ENCODE measurements at regions not wholly inside any gene's neighbourhood (a gene's known extent, or its start where the extent isn't known, plus 50 kb on each side); places are given as distances from the start of the nearest gene placed in this dataset.
A peak's percentile ranks its signal among the peaks of the same experiment; 100 is the strongest.

GRCh38 chr1:84759756-84760155 is 69.5 kb upstream of the SSX2IP start:
- no peaks in the 10 kb centered on the region for H3K9me3 ChIP-seq
- intact Hi-C loops (cut with DNase I), result loop anchor here (5.0 to 10.0 kb wide), 4 partner anchors 92 to 635 kb away; no protein-coding TSS in a partner anchor
- DNase-seq, result no peak
- H3K4me1 ChIP-seq, result no peaks in the 10 kb centered on the region
- no peaks in the 10 kb centered on the region for H3K36me3 ChIP-seq (ENCODE audit: insufficient read depth in 1 of 2, low read depth in 1 of 2)
- no peak for TF ChIP-seq CTCF (IDR thresholded peaks at IDR 0.05)
- 55 to 71% (median 58%) methylated on average over 10 of the region's 10 CpGs for WGBS, 3 donors
- no peak overlapping the region for H3K27ac ChIP-seq
- no peak overlapping the region for H3K4me3 ChIP-seq
- no peaks in the 10 kb centered on the region for H3K27me3 ChIP-seq (ENCODE audit: insufficient read depth in 3 of 3, low read length in 2 of 3)
- no peak for ATAC-seq

GRCh38 chr1:84758968-84759491 is 68.8 kb upstream of the SSX2IP start:
- no peaks in the 10 kb centered on the region for H3K9me3 ChIP-seq
- no peak for TF ChIP-seq CTCF (IDR thresholded peaks at IDR 0.05)
- peak overlapping the region; percentile 44 for H3K4me3 ChIP-seq
- ATAC-seq (peak; percentile 47 to 65 (median 60)), DNase-seq (no peak)
- no peak overlapping the region for H3K27ac ChIP-seq
- 23 to 45% (median 34%) methylated on average over 15 of the region's 15 CpGs for WGBS, 3 donors
- H3K4me1 ChIP-seq, result no peaks in the 10 kb centered on the region
- H3K36me3 ChIP-seq (ENCODE audit: insufficient read depth in 1 of 2, low read depth in 1 of 2), result no peaks in the 10 kb centered on the region
- H3K27me3 ChIP-seq (ENCODE audit: insufficient read depth in 3 of 3, low read length in 2 of 3), result no peaks in the 10 kb centered on the region
- intact Hi-C loops (cut with DNase I), result loop anchor here (5.0 to 10.0 kb wide), 3 partner anchors 92 to 324 kb away; no protein-coding TSS in a partner anchor

- Histone ChIP-seq H3K36me3 (ENCODE audit: insufficient read depth in 1 of 2, low read depth in 1 of 2) (no peaks in the 10 kb centered on the region), H3K27ac (no peak overlapping the region), H3K9me3 (no peaks in the 10 kb centered on the region), H3K4me3 (peak overlapping the region; percentile 44), H3K27me3 (ENCODE audit: insufficient read depth in 3 of 3, low read length in 2 of 3) (no peaks in the 10 kb centered on the region), H3K4me1 (no peaks in the 10 kb centered on the region)
- ATAC-seq (no peak), DNase-seq (no peak)
- TF ChIP-seq CTCF (IDR thresholded peaks at IDR 0.05), result no peak
- WGBS, 3 donors, result 64 to 79% (median 69%) methylated on average over 3 of the region's 3 CpGs
- intact Hi-C loops (cut with DNase I), result loop anchor here (5.0 to 10.0 kb wide), 3 partner anchors 91 to 324 kb away; no protein-coding TSS in a partner anchor
Observed at GRCh38 chr1:84758476-84758875, 68.2 kb upstream of the SSX2IP start.

GRCh38 chr1:84757301-84757700 is 67.0 kb upstream of the SSX2IP start:
- no peaks in the 10 kb centered on the region for H3K4me1 ChIP-seq
- DNase-seq (no peak), ATAC-seq (no peak)
- no peaks in the 10 kb centered on the region for H3K9me3 ChIP-seq
- 80 to 85% (median 82%) methylated on average over 4 of the region's 4 CpGs for WGBS, 3 donors
- no peak overlapping the region for H3K4me3 ChIP-seq
- intact Hi-C loops (cut with DNase I), result loop anchor here (5.0 to 10.0 kb wide), 3 partner anchors 90 to 322 kb away; no protein-coding TSS in a partner anchor
- H3K27me3 ChIP-seq (ENCODE audit: insufficient read depth in 3 of 3, low read length in 2 of 3), result no peaks in the 10 kb centered on the region
- no peaks in the 10 kb centered on the region for H3K36me3 ChIP-seq (ENCODE audit: insufficient read depth in 1 of 2, low read depth in 1 of 2)
- no peak for TF ChIP-seq CTCF (IDR thresholded peaks at IDR 0.05)
- H3K27ac ChIP-seq, result no peak overlapping the region

All from psoas muscle (tissue), 7 donors.